ENCODE measurements at regions not wholly inside any gene's neighbourhood (a gene's known extent, or its start where the extent isn't known, plus 50 kb on each side); places are given as distances from the start of the nearest gene placed in this dataset.
"Not testable (repeated sequence)": the region's sequence is repeated elsewhere in the genome, so short reads cannot be mapped to it uniquely, and the experiment has no call there.

GRCh38 chr3:175948041-175948440 is 1088.9 kb downstream of the NAALADL2 start:
- no peak for DNase-seq (ENCODE audit: low spot score)

GRCh38 chr3:175941352-175941751 is 1082.2 kb downstream of the NAALADL2 start:
- no peak for DNase-seq (ENCODE audit: low spot score)

GRCh38 chr3:175940881-175941280 is 1081.7 kb downstream of the NAALADL2 start:
- no peak for DNase-seq (ENCODE audit: low spot score)

DNA sequence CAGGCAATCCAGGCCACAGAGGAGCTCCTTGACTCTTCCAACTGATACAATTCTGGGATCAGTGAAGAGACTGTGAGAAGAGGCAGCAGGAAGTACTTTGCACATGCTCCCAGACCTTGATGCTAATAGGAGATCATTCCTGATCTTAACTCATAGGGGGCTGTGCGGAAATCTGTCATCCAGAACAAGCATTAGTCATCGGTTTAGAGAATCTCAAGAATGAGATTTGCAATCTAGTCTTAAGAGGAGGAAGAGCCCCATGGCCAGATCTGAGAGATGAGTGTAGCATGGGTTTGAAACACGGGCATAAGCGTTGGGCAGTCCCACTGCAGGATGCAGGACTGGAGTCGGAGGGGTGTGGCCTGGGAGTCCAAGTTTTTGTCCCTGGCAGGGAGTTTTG is 1081.1 kb downstream of the NAALADL2 start:
- no peak for DNase-seq (ENCODE audit: low spot score)

DNA sequence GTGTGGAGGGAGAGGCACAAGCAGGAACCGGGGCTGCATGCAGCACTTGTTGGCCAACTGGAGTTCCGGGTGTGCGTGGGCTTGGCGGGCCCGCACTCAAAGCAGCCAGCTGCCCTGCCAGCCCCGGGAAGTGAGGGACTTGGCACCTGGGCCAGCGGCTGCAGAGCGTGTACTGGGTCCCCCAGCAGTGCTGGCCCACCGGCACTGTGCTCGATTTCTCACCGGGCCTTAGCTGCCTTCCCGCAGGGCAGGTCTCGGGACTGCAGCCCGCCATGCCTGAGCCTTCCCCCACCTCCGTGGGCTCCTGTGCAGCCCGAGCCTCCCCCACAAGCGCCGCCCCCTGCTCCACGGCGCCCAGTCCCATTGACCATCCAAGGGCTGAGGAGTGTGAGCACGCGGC is 1078.2 kb downstream of the NAALADL2 start:
- DNase-seq (ENCODE audit: low spot score), result not testable (repeated sequence)

GRCh38 chr3:175932586-175932985 is 1073.5 kb downstream of the NAALADL2 start:
- DNase-seq (ENCODE audit: low spot score), result no peak

DNA sequence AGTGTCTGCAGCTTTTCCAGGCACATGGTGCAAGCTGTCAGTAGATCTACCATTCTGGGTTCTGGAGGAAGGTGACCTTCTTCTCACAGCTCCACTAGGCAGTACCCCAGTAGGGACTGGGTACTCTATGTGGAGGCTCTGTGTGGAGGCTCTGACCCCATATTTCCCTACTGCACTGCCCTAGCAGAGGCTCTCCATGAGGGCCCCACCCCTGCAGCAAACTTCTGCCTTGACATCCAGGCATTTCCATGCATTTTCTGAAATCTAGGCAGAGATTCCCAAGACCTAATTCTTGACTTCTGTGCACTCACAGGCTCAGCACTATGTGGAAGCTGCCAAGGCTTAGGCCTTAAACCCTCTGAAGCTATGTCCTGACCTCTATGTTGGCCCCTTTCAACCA is 1060.0 kb downstream of the NAALADL2 start:
- DNase-seq (ENCODE audit: low spot score), result no peak

DNA sequence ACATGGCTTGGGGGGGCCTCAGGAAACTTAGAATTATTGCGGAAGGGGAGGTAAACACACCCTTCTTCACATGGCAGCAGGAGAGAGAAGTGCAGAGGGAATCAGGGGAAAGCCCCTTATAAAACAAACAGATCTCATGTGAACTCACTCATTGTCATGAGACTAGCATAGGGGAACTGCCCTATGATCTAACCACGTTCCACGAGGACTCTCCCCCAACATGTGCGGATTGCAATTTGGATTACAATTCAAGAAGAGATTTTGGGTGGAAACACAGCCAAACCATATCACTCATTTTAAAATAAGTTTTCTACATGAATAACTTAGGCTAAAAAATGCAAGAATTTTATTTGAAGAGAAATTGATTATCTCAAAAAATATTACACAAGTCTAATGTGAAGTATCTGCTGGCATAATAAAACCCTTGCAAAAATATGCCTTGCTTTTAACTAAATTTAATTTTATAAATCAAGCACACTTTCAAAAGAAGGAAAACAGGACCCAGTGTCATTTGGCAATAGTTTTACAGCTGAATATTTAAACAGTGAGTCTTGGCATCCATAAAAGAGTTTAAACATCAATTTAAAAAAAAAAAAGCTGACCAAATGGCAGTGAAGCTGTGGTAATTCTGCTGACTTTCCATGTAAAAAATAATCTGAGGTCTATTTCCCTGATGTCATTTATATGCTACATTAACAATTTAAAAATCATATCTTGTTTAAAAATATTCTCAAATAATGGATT is 1057.2 kb downstream of the NAALADL2 start:
- DNase-seq (ENCODE audit: low spot score), result no peak

GRCh38 chr3:175914785-175915184 is 1055.7 kb downstream of the NAALADL2 start:
- no peak for DNase-seq (ENCODE audit: low spot score)

DNA sequence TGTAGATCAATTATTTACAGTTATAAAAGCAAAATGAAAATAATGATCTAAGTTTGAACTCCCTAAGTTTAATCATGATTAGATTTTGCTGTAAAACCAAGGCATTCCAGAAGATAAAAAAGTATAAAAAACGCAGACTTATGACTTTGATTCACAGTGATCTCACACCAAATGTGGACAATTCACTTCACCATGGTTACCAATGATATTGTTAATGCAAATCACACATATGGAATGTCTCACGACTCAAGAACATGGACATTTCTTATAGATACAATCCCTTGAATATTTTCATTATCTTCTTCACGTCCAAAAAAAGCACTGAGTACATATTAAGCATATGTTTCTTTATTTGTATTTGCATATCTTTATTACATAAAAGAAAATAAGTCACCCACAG is 1054.2 kb downstream of the NAALADL2 start:
- DNase-seq (ENCODE audit: low spot score), result no peak

DNA sequence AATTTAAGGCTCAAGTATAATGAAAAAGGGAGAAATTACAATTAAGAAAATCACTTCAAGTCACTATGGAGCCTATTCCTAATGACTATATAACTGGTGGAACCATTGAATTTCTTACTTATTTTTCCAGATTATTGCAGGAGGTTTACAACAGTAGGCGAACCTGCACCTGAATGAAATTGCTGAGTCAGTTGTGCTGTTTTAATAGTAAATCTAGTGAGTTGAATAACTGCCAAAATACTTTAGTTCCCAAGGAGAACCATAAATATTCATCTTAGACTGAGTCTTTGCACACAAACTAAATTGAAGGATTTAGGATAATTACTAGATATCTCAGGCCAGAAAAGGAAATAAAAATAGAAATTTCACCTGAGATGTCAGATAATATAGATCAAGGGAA is 1052.8 kb downstream of the NAALADL2 start:
- no peak for DNase-seq (ENCODE audit: low spot score)

DNA sequence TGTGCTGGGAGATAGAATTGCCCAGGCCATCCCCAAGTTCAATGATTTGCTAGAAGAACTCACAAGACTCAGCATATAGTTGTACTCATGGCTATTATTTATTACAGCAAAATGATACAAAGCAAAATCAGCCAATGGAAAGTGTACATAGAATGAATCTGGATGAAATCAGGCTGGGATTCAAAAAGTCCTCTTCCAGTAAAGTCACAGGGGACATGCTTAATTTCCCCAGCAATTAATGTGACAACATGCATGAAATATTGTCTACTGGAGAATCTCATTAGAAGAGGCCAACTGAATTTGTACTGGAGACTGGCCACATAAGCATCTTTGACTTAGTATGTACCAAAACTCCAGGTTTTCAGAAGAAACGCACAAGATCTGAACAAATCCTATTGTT is 1043.1 kb downstream of the NAALADL2 start:
- DNase-seq (ENCODE audit: low spot score), result no peak

DNA sequence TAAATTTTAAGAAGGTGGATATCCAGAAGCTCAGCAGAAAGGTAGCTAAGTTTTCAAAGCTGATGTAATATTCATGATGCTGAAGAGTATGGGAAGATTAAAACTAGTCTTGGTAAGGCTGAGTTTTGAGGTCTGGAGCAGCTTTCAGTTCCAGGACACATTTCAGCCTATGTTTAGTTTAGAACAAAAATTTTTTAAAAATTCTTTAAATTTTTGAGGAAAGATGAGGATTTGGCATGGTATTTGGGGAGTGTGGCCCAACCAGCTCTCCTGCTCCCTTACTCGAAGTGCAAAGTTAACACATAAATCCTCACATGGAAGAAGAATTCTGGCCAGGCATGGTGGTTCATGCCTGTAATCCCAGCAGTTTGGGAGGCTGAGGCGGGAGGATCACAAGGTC is 1039.1 kb downstream of the NAALADL2 start:
- DNase-seq (ENCODE audit: low spot score), result no peak

DNA sequence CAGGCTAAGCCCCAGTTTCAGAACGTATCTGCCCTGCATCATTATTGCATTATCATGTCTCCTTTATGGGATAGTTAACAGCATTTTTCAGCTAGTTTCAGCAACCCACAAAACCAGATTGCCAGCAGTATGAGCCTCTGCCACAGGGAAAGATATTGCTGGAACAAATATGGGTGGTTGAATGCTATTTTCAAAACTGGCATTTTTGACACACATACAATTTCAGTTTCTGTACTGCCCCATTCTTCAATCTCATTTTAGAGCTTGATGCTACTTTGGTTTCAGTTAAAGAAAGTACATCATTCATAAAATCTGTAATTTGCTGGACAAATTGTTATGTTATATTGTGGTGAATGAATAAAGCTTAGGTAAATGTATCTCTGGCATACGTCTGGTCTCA is 1037.5 kb downstream of the NAALADL2 start:
- DNase-seq (ENCODE audit: low spot score), result no peak

GRCh38 chr3:175895731-175896130 is 1036.6 kb downstream of the NAALADL2 start:
- no peak for DNase-seq (ENCODE audit: low spot score)

DNA sequence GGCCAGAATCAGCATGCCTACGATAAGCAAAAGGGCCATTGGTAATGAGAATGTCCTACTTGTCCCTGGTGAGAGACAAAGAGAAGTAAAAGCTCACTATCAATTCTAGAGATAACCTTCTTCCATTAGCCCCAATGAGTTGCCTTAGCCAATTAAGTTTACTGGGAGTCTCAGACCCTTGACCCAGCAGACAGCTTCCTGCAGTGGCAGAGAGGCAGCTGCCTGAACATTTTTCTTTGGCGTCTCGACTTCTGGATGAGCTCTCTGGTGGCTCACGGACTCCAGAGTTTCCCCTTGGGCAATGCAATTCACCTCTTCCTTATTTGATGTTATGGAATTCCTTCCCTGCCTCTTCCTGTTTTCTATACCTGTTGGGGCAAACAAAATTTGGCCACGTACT is 1034.4 kb downstream of the NAALADL2 start:
- no peak for DNase-seq (ENCODE audit: low spot score)

DNA sequence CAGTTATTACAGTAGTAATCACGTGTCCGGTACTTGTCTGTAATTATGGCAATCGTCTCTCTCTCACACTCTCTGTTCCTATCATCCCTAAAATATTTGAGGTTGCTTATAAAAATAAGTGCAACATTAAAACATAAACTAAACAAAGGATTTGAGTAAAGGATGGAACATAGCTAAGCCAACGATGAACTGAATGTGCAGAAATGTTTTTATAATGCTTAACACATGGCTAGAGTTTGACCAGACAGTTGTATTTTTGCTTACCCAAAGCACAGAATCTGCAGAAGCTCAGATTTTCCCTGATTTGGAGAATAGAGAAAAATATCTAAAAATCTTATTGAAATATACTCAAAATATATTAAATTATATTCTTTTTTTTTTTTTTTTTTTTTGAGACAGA is 1030.9 kb downstream of the NAALADL2 start:
- DNase-seq (ENCODE audit: low spot score), result no peak

GRCh38 chr3:175885231-175885766 is 1026.2 kb downstream of the NAALADL2 start:
- DNase-seq (ENCODE audit: low spot score), result no peak

DNA sequence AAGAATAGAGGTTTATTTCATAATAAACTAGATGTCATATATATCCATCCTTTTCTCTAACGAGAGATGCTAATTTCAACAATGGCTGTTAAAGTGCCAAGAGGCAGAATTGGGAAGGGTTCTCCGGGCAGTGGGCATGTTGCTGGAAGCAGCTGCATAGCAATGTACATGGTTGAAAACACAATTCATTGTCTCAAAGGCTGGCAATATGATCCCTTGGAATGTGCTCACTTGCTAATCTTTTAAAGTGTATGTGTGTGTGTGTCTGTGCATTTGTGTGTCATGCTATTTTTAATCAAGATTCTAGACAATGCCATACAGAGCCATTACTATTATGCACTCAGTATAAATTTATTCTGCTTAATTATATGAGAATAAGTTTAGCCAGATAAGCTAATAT is 1020.3 kb downstream of the NAALADL2 start:
- DNase-seq (ENCODE audit: low spot score), result no peak

GRCh38 chr3:175869404-175869803 is 1010.3 kb downstream of the NAALADL2 start:
- DNase-seq (ENCODE audit: low spot score), result no peak

DNA sequence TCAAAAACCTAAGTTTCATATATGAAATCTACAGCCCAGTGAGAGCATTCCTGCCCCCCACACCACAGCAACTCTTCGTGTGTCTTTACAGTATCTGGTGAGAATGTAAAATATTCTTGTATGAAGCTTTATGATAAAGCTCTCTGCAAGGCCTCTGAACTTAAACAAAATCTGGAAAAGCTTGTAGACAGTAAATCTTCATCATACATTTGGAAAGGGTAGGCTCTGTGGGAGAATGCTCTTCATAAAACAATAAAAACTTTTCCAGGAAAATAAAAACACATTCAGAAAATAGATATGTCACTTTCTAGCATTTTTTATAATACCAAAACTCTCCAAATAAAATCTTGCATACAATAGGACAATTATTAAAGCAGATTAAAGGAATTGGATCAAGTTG is 1009.5 kb downstream of the NAALADL2 start:
- DNase-seq (ENCODE audit: low spot score), result no peak

DNA sequence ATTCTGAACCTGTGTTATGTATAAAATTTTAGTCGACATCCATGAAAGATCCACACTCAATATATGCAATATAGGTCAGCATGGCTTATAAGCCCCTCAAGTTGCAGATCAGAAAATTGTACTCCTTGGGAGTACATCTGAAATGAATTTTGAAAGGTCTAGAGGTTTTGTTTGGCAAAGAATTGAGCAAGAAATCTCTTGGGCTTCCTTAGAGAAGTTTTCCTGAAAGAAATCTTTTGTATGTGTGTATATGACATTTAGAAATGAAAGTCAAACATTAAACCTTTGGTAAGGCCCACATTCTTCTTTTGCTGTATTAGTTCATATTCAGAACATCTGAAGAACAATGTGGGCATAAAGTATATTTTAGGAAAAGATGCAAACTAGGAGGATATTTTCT is 1006.6 kb downstream of the NAALADL2 start:
- no peak for DNase-seq (ENCODE audit: low spot score)

DNA sequence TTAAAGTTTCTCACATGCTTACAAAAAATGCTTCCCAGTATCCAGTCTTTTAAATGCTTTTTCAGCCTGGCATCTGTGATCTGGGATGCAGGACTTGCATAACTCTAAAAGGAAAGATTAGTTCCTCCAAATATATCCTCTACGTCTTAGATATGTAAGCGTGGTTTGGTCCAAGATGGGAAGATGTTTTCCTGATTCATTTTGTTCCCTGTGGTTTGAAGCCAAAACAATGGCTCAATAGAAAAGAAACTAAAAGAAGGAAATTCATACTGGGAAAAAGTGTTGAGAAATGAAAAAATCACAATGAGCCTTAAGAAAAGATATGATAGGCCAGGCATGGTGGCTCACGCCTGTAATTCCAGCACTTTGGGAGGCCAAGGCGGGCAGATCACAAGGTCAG is 1002.8 kb downstream of the NAALADL2 start:
- DNase-seq (ENCODE audit: low spot score), result no peak

All from left forelimb (tissue), 1 donor.